ENCODE measurements at regions not wholly inside any gene's neighbourhood (a gene's known extent, or its start where the extent isn't known, plus 50 kb on each side); places are given as distances from the start of the nearest gene placed in this dataset.

DNA sequence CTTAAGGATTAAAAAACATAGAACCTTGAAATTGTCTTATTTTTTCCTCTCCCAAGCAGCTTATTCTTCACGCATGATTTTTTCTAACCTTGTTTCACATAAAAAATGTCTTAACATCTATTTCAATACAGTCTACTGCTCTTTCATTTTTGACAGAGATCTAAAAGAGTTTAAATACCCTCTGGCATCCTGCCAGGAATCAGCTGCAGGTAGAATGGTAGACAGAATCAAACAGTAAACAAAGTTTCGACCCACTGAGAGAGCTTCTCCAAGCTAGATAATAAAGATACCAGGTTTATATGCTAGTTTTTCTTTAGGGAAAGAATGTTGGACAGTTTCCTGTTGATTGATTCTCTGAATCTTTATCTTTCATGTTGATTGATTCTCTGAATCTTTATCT lies 555.8 kb upstream of the CDH9 start:
- TF ChIP-seq TCF12 (IDR thresholded peaks at IDR 0.05; ENCODE audit: low read depth, low read length): no peak
- TF ChIP-seq EZH2 (IDR thresholded peaks at IDR 0.05; ENCODE audit: low read depth, low read length, severe bottlenecking): no peak
- TF ChIP-seq CBX5 (IDR thresholded peaks at IDR 0.05; ENCODE audit: low read depth, low read length): no peak
- TF ChIP-seq EP300 (IDR thresholded peaks at IDR 0.05; ENCODE audit: borderline replicate concordance in 1 of 2, low read depth in 2 of 2, low read length in 2 of 2): no peak
- TF ChIP-seq HDAC2 (IDR thresholded peaks at IDR 0.05; ENCODE audit: borderline replicate concordance in 1 of 2, low read depth in 2 of 2, low read length in 2 of 2): no peak
- no peak for TF ChIP-seq KDM1A (IDR thresholded peaks at IDR 0.05; ENCODE audit: borderline replicate concordance, low read length)
- no peak for TF ChIP-seq ATF3 (IDR thresholded peaks at IDR 0.05; ENCODE audit: insufficient read depth, low read depth, low read length)
- no peak for TF ChIP-seq CREB1 (IDR thresholded peaks at IDR 0.05)
- no peak for TF ChIP-seq POLR2AphosphoS5 (IDR thresholded peaks at IDR 0.05; ENCODE audit: low read depth, low read length)
- no peak for TF ChIP-seq SP2 (IDR thresholded peaks at IDR 0.05; ENCODE audit: low read length)
- TF ChIP-seq YY1 (IDR thresholded peaks at IDR 0.05; ENCODE audit: low read depth, low read length): no peak
- no peak for TF ChIP-seq TAF1 (IDR thresholded peaks at IDR 0.05; ENCODE audit: low read depth, low read length)
- no peak for TF ChIP-seq MAFK (IDR thresholded peaks at IDR 0.05; ENCODE audit: low read depth, low read length)

All from H1 (cell line).